ENCODE measurements at regions not wholly inside any gene's neighbourhood (a gene's known extent, or its start where the extent isn't known, plus 50 kb on each side); places are given as distances from the start of the nearest gene placed in this dataset.

DNA sequence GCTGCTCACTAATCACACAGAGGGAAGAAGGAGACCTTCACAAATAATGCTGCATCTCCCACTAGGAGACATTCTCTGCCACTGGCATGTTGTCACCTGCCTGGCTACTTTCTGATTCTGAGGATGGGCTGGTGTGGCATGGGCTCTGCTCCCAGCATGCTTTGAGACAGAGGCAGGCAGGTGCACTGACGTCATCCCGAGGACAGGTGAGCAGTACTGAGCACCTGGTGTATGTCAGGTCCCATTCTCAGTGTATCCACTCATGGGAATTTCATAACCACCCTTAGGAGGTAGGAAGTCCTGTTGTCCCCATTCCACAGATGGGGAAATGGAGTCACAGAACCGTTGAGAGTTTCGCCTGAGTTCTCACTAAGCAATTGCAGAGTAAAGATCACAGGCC is 597.9 kb downstream of the VRK1 start:
- no peak for DNase-seq (ENCODE audit: low spot score)

DNA sequence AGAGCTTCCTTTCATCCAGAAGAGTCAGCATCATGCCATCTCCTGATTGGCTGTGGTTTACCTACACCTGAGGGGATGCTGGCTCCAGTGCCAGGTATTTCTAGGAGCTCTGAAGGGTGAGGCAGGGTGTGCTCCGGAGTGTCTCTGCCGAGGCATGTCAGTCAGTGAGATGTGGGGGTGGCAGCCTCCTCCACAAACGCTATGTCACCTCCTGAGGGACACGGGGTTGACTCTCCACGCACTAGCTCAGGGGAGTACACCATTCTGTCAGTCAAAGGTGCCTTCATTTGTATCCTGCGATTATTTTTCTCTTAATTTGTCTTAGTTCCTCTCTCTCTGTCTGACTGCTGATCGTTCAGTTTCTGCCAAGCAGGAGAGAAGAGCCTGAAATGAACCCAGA is 604.5 kb downstream of the VRK1 start:
- DNase-seq (ENCODE audit: low spot score) = no peak

DNA sequence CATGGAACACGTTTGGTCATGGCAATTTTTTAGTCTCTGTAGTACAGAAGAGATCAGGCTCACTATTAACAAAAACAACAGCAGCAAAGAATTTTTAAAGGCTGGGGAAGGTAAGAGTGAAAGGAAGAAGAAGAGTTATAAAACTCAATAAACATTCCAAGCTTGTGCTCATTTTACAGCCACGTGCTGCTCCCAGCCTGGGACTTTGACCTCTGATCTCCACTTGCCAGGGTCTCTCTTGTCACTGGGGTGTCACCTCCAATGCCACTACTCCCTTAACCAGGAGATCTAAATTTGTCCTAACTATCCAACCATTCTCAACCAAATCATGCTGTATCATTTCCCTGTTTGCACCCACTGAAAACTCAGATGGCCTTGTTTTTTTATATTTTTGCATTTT is 605.1 kb downstream of the VRK1 start:
- DNase-seq (ENCODE audit: low spot score) = no peak

DNA sequence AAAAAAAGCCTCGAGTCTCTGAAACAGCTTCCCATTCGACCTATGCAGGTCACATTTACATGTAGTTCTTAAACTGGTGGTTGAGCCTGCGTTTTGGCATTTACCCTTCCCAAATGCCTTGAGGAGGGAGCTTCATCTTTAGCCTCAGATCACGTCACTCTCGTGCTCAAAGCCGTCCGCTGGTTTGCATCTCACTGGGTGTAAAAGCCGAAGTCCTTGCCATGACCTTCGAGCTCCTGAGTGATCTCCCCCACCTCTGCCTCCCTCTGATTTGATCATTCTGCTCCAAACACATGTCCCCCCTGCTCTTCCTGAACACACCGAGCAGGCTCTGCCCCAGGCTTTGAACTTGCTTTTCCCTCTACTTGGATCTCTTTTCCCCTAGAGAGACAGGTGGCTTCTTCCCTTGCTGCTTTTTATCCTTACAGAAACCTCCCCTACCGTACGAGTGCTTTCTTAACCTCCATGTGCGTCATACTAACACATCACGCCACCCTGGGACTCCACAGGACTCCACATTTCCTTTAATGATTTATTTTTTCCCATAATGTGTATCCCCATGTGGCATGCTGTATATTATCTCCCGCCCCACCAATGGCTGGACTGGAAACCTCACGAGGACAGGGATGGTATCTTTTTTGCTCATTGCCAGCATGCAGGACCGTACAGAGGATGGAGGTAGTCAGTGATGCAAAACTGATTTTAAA is 610.7 kb downstream of the VRK1 start:
- DNase-seq (ENCODE audit: low spot score) = no peak

DNA sequence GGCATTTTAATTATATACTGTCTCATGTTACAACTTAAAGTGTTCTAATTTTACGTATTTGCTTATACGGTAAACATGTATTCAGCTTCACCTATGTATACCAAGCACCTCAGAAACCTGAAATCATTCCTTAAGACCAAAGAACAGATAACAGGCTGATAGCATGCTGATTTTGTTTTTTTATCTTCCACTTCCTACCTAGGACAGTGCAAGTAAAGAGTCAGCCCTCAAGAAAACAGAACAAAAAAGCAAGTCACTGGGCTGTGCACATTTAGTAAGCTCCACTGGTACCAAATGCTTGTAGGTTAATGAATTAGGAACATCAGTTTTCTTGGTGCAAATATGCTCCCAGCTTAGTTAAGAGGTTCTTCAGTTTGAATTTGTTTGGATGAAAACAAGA is 611.3 kb downstream of the VRK1 start:
- no peak for DNase-seq (ENCODE audit: low spot score)

DNA sequence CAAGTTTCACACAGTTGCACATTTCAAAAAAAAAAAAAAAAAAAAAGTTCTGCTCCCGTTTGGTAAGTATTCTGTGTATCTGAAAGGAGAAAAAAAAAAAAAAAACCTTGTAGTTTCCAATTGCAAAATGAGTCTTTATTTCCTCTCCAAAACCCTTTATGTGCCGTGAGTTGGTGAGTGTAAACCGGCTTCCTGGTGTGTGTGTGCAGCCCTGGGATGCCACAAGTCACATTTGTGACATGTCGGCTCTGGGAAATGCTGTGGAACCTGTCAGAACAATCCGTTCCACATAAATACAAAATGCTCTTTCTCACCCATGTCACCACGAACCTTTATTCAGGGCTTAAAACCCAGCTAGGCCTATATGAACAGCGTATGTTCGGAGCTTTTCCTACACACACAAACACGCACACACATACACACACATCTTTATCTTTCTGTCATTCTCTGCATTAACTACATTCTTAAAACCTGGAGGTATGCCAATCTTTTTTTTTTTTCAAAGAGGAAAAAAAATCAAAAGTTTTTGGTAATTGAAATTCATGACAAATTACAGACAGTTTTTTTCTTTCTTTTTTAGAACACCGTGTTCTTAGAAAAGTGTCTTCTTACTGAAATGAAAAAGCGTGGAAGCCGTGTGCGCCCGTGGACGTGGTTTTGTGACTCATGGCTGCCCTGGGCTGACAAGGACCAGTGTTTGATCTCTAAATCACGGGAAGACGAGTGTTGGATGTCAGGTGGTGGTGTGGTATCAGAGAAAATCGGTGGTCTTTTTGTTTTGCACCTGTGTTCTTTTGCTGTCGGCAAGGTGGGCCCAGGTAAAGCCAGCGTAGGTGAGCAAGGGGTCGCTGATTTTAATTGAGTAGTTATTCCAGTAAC is 612.0 kb downstream of the VRK1 start:
- no peak for DNase-seq (ENCODE audit: low spot score)

DNA sequence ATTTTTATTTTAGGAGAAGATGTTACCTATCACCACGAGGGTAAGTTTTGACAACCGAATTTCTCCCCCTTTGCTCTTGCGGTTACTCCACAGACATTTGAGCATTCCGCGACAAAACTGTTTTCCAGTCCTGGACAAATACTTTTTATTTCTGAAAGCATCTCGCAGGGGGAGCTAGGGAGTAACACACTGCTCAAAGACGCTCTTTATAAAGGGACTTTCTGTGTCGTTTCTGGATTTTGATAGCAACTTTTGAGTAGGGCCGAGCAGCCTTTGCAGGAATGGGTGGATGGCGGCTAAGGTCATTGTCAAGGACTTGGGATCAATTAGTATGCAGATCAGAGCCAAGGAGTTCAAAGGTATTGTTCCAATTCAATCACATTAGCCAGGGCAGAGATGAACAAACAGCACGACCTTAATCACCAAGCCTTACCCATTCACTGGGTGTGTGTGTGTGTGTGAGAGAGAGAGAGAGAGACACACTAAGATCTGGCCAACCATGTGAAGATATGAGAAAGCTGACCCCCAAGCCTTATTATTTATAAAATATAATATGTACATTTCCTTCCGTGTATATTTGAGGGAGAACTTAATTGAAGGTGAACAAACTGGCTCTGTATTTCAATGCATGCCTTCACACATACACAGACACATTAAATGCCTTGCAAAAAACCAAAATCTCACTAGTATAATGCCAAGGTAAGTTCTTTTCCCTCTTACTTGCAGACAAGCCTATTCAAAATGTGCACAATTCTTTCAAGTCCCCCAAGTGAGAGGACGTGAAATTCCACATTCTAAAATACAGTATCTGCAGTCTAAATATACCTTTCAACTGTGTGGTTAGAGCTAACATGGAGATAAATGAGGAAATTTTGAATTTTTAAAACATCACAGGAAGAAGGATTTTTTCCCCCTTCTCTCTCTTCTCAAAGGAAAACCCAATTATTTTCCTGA is 613.8 kb downstream of the VRK1 start:
- no peak for DNase-seq (ENCODE audit: low spot score)

DNA sequence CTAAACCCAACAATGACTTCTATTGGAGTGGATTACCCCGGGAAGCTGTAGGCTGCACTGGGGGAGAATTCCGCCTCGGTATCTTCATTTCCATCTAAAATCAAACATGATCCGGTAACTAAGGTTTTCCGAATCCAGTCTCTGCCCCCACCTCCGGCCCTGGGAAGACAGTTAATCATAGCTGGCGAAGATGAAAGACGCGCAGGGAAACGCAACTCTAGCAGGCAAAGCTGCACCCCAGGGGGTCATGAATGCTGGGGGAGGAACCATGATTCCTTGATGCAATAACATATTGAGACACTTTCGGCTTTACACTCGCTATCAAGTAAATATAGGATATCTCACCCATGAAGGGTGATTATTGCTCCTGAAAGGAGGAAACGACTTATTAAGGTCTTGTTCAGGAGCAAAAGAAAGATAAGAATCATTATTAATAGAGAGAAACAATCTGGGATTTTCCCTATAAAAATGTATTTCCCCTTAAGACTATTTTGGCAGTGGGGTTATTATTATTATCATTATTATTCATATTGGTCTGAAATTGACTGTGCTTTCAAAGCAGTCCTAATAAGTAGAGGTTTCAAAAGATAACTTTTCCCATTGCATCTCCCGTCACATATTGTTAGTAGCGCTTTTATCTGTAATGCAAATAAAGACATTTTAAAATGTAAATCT is 614.9 kb downstream of the VRK1 start:
- no peak for DNase-seq (ENCODE audit: low spot score)

DNA sequence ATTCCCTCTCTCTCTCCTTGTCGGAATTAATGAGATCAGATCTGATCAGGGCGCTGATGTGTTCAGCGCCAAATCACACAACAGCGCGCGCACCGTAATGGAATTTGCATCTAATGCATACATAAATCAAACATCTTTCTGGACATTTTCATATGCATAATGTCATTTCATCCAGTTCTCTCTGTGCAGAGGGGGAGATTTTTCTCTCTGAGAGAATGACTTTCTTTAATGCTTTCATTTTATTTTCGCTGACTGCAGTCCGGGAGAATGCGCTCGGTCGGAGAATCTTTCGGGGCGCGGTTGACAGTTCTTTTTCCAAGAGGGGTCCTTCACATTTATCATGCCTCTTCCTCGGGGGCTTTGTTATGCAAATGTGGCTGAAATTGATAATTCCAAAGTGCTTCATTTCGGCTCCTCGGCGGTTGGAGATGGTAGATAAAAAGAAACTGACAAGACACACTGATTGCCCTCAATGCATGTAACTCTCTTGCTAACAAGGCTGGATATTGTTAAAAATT is 615.9 kb downstream of the VRK1 start:
- DNase-seq (ENCODE audit: low spot score) = no peak

DNA sequence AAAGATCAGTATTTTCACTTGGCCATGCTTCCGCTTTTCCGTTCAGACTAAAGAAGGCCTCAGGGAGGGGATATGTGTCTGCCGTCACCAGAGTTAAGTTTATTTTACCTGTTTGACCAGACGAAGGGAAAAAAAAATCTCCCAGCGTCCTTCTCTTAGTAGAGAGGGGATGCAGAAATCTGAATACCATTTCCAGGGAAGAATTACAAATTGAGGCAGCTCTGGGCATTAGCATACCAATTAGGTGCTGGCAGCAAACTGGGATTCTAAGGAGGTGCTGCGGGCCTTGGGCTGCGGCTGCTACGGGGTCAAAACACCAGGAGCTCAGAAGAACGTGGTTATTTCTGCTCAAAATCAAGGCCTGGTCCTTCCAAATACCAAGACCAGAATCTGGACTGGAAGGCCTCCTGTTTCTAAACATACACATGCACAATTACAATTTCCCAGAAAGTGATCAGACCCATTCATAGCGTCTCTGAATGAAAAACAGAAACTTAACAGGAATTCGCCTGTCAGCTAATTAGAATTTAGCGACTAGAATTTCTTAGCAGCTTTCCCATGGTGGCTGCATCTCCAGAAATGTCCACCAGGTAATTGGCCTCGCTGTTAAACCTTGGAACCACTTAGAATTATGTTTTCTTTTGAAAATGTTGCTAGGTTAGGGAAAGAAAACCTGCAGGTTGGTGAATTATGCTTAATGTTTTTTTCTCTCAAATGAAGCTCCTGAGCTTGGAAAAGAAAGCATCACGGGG is 617.0 kb downstream of the VRK1 start:
- DNase-seq (ENCODE audit: low spot score) = no peak

DNA sequence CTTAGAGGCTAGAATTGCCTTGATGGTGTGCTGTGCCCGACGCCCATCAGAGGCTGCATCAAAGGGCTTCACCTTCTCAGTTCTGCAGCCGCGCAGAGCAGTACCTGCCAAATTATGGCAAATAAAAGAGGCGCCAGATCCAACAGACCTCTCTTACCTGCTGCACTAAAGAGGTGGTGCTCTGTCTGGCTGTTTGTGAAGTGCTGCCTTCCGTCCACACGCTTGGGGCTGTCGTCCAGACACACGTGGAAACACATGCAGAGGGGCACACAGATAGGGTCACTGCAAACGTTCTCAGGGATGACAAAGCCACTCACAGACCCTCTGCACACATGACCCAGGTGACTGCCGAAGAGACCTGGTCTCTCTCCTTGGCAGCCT is 617.5 kb downstream of the VRK1 start:
- no peak for DNase-seq (ENCODE audit: low spot score)

DNA sequence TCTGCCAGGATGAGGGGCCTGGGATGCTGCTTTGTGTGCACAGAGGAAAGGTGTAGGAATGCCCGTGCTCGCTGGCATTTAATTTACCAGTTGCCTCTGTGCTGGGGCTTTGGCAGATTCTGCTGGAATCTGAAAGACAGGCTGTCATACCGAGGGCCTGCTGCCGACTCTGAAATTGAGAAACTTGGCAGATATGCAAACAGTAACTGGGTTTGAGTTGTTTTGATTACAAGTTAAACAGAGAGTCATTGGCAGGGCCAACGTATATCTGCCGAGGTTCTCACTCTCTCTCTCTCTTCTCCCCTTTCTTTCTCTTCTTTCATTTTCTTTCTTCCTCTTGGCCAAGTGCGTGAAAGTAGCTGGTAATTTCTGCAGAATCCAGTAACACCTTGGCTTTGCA is 618.7 kb downstream of the VRK1 start:
- no peak for DNase-seq (ENCODE audit: low spot score)

DNA sequence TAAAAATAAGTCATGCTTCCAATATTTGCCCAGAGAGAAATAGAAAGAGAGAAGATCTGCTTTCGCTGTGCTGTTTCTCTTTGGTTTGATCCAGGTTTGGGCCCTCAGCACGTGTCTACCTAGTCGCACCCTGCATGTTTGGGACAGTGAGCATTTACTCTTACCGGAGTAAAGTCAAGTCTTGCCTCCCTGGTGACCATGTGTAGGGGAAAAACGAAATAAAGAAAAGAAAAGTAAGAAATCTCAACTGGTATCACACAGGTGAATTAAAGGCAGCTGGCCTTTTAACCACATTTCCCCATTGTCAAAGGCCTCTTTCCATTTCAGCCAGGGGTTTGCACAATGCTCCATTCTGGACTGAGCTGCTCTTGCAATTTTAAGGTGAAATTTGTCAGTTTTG is 619.4 kb downstream of the VRK1 start:
- no peak for DNase-seq (ENCODE audit: low spot score)

DNA sequence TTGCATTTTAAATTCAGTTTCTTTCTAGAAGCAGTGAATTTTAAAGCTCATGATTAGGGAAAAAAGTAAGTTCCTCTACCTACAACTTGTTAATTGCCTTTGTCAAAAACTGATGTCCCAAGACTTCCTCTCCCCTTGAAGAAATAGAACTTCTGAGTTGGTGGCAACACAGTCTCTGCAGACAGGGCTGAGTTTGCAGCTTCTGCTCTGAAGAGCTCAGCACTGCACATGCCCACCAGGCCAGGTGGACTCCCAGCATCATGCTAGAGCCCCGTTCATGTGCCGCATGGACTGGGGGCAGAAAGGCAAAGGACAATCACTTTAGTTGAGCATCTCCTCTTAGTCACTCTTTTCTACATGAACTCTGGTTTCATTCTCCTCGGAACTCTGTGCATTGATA is 620.1 kb downstream of the VRK1 start:
- DNase-seq (ENCODE audit: low spot score) = no peak

DNA sequence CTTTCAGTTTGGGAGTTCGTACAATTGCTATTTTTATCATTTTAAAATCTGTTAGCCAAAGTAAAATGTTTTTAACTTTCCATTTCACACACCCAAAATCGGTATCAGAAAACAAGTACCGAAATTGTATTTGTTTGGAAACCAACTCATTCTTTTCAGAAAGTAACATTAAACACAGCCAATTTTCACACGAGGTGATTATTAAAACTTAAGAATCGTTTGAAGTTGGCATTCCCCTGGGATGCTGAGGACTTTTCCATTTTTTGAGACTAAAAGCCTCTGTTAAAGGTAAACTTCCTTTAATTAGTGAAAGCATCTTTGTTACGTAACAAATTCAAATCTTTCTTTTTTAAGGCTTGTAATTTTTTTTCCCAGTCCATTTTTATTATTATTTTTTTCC is 623.0 kb downstream of the VRK1 start:
- DNase-seq (ENCODE audit: low spot score) = no peak

DNA sequence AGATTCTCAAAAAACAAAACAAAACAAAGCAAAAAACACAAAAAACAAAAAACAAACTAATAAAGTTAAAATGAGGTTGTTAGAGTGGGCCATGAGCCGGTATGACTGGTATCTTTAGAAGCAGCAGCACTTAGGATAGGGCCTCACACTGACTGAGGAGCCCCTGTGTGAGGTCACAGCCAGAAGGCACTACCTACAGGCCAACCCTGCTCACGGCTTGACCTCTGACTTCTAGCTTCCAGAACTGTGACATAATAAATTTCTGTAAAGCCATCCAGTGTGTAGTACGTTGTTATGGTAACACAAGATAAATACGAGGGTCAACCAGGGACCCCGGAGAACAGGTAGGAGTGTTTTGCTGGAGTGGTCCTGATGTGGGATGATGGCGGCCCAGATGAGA is 629.6 kb downstream of the VRK1 start:
- DNase-seq (ENCODE audit: low spot score) = no peak

DNA sequence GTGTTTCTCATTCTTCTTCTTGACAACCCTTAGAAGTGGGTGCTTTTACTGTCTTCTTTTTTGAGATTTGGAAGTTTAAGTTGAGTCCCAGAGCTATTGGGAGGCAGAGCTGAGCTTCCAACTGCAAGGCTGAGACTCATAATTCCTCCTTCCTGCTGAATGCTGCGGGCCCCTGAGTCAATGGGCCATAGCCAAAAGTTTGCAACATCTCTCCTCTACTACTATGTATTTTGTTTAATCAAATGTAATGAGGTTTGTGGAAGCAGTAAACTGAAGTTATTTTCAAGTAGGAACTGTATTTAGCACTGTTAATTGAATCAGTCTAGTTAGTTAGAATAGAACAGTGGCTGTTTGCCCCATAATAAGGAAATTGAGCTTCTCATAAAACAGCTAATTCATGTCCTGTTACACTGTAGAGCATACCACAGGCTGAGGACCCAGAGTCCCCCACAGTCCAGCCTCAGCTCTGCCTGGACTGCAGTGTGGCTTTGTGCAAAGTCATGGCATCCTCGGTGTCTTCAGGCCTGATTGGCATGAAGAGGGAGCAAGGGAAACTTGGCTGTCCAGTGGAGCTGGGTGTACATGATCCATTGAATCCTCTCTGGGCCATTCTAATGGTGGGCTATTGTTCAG is 631.7 kb downstream of the VRK1 start:
- no peak for DNase-seq (ENCODE audit: low spot score)

DNA sequence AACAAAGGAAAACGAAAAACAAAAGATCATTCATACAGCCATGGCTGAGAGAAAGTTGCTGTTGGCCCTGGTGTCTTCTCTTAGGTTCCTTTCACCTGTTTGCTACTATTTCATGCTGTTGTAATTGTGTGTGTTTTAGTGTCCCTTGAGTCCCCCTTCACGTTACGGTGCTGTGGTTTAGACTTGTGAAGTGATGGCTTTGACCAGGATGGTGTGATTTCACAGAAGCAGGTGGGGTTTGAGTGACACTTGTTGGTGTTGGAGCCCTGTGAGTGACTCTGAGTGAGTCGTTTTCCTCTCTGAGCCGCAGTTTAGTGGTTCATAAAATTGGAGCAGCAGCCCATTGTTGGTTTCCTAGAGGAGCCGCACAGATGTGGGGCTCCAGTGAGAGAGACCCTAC is 635.4 kb downstream of the VRK1 start:
- no peak for DNase-seq (ENCODE audit: low spot score)

DNA sequence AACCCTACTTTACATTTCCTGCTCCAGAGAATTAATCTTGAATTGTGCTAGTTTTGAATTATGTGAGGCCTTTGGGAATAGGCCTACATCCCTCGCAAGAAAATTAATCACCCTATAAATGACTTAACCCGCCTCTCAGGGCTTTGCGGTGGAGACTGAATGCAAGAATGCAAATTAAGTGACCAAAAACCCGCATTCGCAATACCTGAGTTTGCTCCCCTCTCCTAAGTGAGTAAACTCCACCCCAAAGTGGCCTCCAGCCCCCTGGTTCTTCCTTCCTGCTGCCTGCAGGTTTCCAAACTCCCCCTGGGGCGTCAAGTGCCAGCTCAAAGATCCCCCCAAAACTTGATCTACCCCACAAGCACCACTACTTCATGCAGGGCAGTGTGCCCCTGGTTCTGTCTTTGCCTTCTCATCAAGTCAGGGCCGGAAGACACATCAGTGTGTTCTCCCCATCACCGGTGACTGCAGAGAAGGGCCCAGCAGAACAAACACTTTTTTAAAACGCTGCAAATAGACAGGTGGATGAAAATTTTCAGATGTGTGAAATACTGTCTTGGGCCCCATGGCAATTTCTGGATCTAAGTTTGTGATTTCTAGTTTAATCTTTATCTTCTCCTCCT is 644.7 kb downstream of the VRK1 start:
- DNase-seq (ENCODE audit: low spot score) = no peak

DNA sequence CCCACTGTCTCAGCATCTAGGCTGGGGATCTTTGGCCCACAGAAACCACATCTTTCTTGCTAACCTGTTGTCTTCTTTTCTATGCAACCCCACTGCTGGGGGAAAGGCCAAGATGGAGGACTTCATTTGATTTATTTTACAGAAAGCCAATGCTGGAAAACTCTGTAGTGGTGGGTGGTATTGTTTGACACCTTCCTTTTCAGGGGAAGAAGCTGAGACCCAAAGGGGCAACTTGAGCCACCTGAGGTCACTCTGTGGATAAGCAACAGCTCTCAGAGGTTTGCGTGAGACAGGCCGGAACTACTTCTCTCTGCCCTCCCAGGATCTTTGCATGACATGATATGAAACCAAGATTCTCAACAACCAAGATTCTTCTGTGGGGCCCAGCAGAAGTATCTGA is 645.2 kb downstream of the VRK1 start:
- no peak for DNase-seq (ENCODE audit: low spot score)
